ENCODE measurements at regions not wholly inside any gene's neighbourhood (a gene's known extent, or its start where the extent isn't known, plus 50 kb on each side); places are given as distances from the start of the nearest gene placed in this dataset.

GRCh38 chr2:12222554-12222953 lies 476.1 kb downstream of the LPIN1 start:
- no peak for DNase-seq

GRCh38 chr2:12223732-12224131 lies 477.3 kb downstream of the LPIN1 start:
- DNase-seq = no peak

GRCh38 chr2:12226653-12227052 lies 480.2 kb downstream of the LPIN1 start:
- no peak for DNase-seq

- DNase-seq = no peak
These were observed 481.6 kb downstream of the LPIN1 start for GRCh38 chr2:12227941-12228608.

- DNase-seq = no peak
These were observed 484.9 kb downstream of the LPIN1 start for GRCh38 chr2:12231288-12231687.

- DNase-seq = no peak
These were observed 483.9 kb upstream of the TRIB2 start for GRCh38 chr2:12232876-12233275.

- no peak for DNase-seq
These were observed 480.4 kb upstream of the TRIB2 start for GRCh38 chr2:12236136-12236844.

GRCh38 chr2:12240206-12240605 lies 476.5 kb upstream of the TRIB2 start:
- no peak for DNase-seq

GRCh38 chr2:12243381-12243780 lies 473.4 kb upstream of the TRIB2 start:
- DNase-seq = no peak

GRCh38 chr2:12244070-12244469 lies 472.7 kb upstream of the TRIB2 start:
- DNase-seq = no peak

GRCh38 chr2:12251121-12251520 lies 465.6 kb upstream of the TRIB2 start:
- no peak for DNase-seq

- no peak for DNase-seq
These were observed 465.0 kb upstream of the TRIB2 start for GRCh38 chr2:12251749-12252148.

- DNase-seq = no peak
These were observed 463.5 kb upstream of the TRIB2 start for GRCh38 chr2:12253167-12253778.

- no peak for DNase-seq
These were observed 462.4 kb upstream of the TRIB2 start for GRCh38 chr2:12254280-12254860.

GRCh38 chr2:12256206-12256605 lies 460.5 kb upstream of the TRIB2 start:
- no peak for DNase-seq

- no peak for DNase-seq
These were observed 459.3 kb upstream of the TRIB2 start for GRCh38 chr2:12257476-12257875.

GRCh38 chr2:12259493-12259892 lies 457.2 kb upstream of the TRIB2 start:
- no peak for DNase-seq

- no peak for DNase-seq
These were observed 454.6 kb upstream of the TRIB2 start for GRCh38 chr2:12261986-12262680.

- no peak for DNase-seq
These were observed 453.9 kb upstream of the TRIB2 start for GRCh38 chr2:12262681-12263436.

GRCh38 chr2:12263730-12264129 lies 453.0 kb upstream of the TRIB2 start:
- no peak for DNase-seq

- no peak for DNase-seq
These were observed 452.6 kb upstream of the TRIB2 start for GRCh38 chr2:12264146-12264545.

- DNase-seq = no peak
These were observed 451.1 kb upstream of the TRIB2 start for GRCh38 chr2:12265646-12266045.

- no peak for DNase-seq
These were observed 449.7 kb upstream of the TRIB2 start for GRCh38 chr2:12267042-12267441.

Measured in CD4-positive, alpha-beta T cell treated with Interleukin-15 for 1 hour (primary cell).